Fibroblast of villous mesenchyme (primary cell): ENCODE measurements at regions not wholly inside any gene's neighbourhood (a gene's known extent, or its start where the extent isn't known, plus 50 kb on each side); places are given as distances from the start of the nearest gene placed in this dataset.

Source experiments
- DNase-seq: peaks from one replicate; pipeline ENCODE4 v3.0.0-alpha.2; 2010; ENCODE audit warnings: low read depth
- H3K4me3 ChIP-seq: 2 replicates; pipeline ENCODE4 v1.5.1; 2011; ENCODE audit warnings: low read depth, mild to moderate bottlenecking, low read length
- CTCF ChIP-seq: IDR thresholded peaks from 2 replicates; pipeline ENCODE4 v1.5.1; 2012; ENCODE audit warnings: low read depth, mild to moderate bottlenecking, low read length; ENCODE audit not compliant: insufficient read depth

- no peak for TF ChIP-seq CTCF
- no peak overlapping the region for H3K4me3 ChIP-seq
- no peak for DNase-seq
These were observed 679.6 kb downstream of the IRX1 start for GRCh38 chr5:4275232-4275631.

GRCh38 chr5:4294878-4295277, 699.2 kb downstream of the IRX1 start:
- no peak overlapping the region for H3K4me3 ChIP-seq
- no peak for DNase-seq
- TF ChIP-seq CTCF: no peak

GRCh38 chr5:4295663-4296339, 700.2 kb downstream of the IRX1 start:
- no peak for TF ChIP-seq CTCF
- DNase-seq: no peak
- no peak overlapping the region for H3K4me3 ChIP-seq

GRCh38 chr5:4306057-4306456, 710.4 kb downstream of the IRX1 start:
- no peak for DNase-seq
- no peak overlapping the region for H3K4me3 ChIP-seq
- no peak for TF ChIP-seq CTCF

- DNase-seq: no peak
- no peak overlapping the region for H3K4me3 ChIP-seq
- no peak for TF ChIP-seq CTCF
These were observed 713.4 kb downstream of the IRX1 start for GRCh38 chr5:4309026-4309425.

- no peak for TF ChIP-seq CTCF
- no peak overlapping the region for H3K4me3 ChIP-seq
- no peak for DNase-seq
These were observed 717.5 kb downstream of the IRX1 start for GRCh38 chr5:4313138-4313537.
